ENCODE measurements at regions not wholly inside any gene's neighbourhood (a gene's known extent, or its start where the extent isn't known, plus 50 kb on each side); places are given as distances from the start of the nearest gene placed in this dataset.

GRCh38 chr3:18238332-18238731, 186.8 kb downstream of the SATB1 start:
- TF ChIP-seq EZH2phosphoT487 (IDR thresholded peaks at IDR 0.05; ENCODE audit: borderline replicate concordance, low read length) (no peak), CTCF (IDR thresholded peaks at IDR 0.05; ENCODE audit: low read depth, low read length, poor library complexity, severe bottlenecking) (no peak)
